NT2/D1 (cell line): ENCODE measurements at regions not wholly inside any gene's neighbourhood (a gene's known extent, or its start where the extent isn't known, plus 50 kb on each side); places are given as distances from the start of the nearest gene placed in this dataset.

Experiments
- YY1 ChIP-seq: IDR thresholded peaks from 2 replicates; pipeline ENCODE4 v1.6.1; 2011; ENCODE audit not compliant: insufficient read length, insufficient read depth
- ZNF274 ChIP-seq: IDR thresholded peaks from 2 replicates; pipeline ENCODE4 v1.6.1; 2011; ENCODE audit warnings: mild to moderate bottlenecking, low read depth, low read length

GRCh38 chr12:125674554-125675338 is 609.5 kb downstream of the AACS start:
- TF ChIP-seq YY1 (no peak), ZNF274 (no peak)
